Progenitor cell of endocrine pancreas (in vitro differentiated cells): ENCODE measurements at regions not wholly inside any gene's neighbourhood (a gene's known extent, or its start where the extent isn't known, plus 50 kb on each side); places are given as distances from the start of the nearest gene placed in this dataset.

ENCODE experiments used
- DNase-seq: peaks from one replicate; pipeline ENCODE4 v3.0.0; 2021; ENCODE audit warnings: low spot score; ENCODE audit not compliant: unreplicated experiment
- H3K27ac Mint-ChIP-seq: 2 replicates; pipeline ENCODE4 v1.8.0; 2021; ENCODE audit warnings: mild to moderate bottlenecking, moderate library complexity, mixed read lengths
- H3K27me3 Mint-ChIP-seq: 2 replicates; pipeline ENCODE4 v1.8.0; 2021; ENCODE audit warnings: mixed read lengths
- H3K36me3 Mint-ChIP-seq: 2 replicates; pipeline ENCODE4 v1.8.0; 2022; ENCODE audit warnings: mixed read lengths; ENCODE audit not compliant: insufficient read depth
- H3K4me1 Mint-ChIP-seq: 2 replicates; pipeline ENCODE4 v1.8.0; 2021; ENCODE audit warnings: low read depth, mixed read lengths
- H3K4me3 Mint-ChIP-seq: 2 replicates; pipeline ENCODE4 v1.8.0; 2021; ENCODE audit warnings: low read depth, mild to moderate bottlenecking, moderate library complexity, mixed read lengths
- H3K9me3 Mint-ChIP-seq: 2 replicates; pipeline ENCODE4 v1.8.0; 2021; ENCODE audit warnings: low read depth, mixed read lengths
- CTCF ChIP-seq: fragments of 200-600 bp; sonication (generic); IDR thresholded peaks from one replicate; pipeline ENCODE4 v1.5.0; 2021; ENCODE audit warnings: antibody characterized with exemption, mild to moderate bottlenecking; ENCODE audit not compliant: unreplicated experiment

DNA sequence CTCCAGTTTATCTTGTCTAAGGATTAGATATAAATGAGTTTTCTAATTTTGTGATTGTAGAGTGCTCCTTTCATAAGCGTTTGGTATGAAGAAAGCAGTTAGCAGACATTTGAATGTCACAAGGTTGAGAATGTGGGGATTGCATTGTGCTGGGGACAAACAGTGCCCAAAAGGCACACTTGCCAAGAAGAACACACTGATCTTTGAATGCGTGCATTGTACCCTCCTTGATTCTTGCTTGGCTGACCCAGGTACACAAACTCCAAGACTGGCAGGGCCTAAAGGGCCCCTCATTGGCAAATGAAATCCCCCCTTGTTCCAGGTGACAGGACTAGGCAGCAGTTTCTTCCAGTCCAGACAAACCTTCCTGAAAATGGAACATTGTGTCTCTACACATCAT, 96.9 kb upstream of the LIFR start:
- Mint-ChIP-seq H3K27ac (no peak overlapping the region), H3K36me3 (no peaks in the 10 kb centered on the region), H3K4me1 (peaks cover 17% of the 10 kb centered on the region), H3K9me3 (no peaks in the 10 kb centered on the region), H3K4me3 (no peak overlapping the region), H3K27me3 (no peaks in the 10 kb centered on the region)
- TF ChIP-seq CTCF, result no peak
- no peak for DNase-seq

- Mint-ChIP-seq H3K4me3 (no peak overlapping the region), H3K36me3 (no peaks in the 10 kb centered on the region), H3K27ac (no peak overlapping the region), H3K27me3 (no peaks in the 10 kb centered on the region), H3K4me1 (peaks cover 4% of the 10 kb centered on the region), H3K9me3 (no peaks in the 10 kb centered on the region)
- no peak for TF ChIP-seq CTCF
- DNase-seq, result no peak
Observed at GRCh38 chr5:38655691-38656090, 99.2 kb upstream of the LIFR start.

GRCh38 chr5:38656568-38656967, 100.1 kb upstream of the LIFR start:
- peaks cover 8% of the 10 kb centered on the region for H3K4me1 Mint-ChIP-seq
- no peak overlapping the region for H3K4me3 Mint-ChIP-seq
- no peaks in the 10 kb centered on the region for H3K9me3 Mint-ChIP-seq
- no peaks in the 10 kb centered on the region for H3K27me3 Mint-ChIP-seq
- no peak for DNase-seq
- H3K36me3 Mint-ChIP-seq, result no peaks in the 10 kb centered on the region
- TF ChIP-seq CTCF, result no peak
- no peak overlapping the region for H3K27ac Mint-ChIP-seq

DNA sequence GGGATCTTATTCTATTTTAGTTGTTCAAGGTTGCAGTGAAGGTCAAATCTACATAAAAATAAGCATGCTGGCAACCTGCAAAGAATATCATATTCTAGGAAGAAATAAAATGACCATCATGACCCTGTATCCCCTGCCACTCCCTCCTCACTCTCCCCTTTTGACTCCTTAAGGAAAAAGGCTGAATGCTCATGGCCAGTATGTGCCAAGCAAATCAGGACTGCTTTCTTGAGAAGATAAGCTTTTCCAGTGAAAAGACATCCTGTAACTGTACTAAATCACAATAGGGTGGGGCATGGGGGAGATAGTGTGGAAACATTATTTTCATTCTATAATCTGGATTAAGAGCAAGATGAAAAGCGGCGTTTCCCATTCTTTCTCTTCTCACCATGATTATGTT, 100.6 kb upstream of the LIFR start:
- no peaks in the 10 kb centered on the region for H3K27me3 Mint-ChIP-seq
- no peaks in the 10 kb centered on the region for H3K36me3 Mint-ChIP-seq
- H3K4me1 Mint-ChIP-seq, result peaks cover 12% of the 10 kb centered on the region
- no peak overlapping the region for H3K27ac Mint-ChIP-seq
- H3K4me3 Mint-ChIP-seq, result no peak overlapping the region
- no peak for TF ChIP-seq CTCF
- no peaks in the 10 kb centered on the region for H3K9me3 Mint-ChIP-seq
- no peak for DNase-seq

DNA sequence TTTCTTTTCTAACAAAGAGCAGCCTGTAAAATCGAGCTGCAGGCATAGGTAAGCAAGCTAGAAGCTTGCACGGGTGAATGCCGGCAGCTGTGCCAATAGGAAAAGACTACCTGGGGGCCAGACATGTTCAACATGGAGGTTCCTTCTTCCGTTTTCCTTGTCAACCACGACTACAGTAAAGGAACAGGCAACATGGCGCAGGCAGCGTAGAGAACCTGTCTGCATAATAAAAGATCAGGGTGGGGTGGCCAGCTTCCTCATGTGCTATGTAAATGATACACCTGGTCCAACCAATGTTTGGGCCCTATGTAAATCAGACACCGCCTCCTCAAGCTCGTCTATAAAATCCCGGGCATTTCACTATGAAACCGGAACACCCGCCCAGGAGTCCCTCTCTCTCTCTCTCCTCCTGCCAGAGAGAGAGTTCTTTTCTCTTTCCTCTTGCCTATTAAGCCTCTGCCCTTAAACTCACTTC, 103.8 kb upstream of the LIFR start:
- no peak for TF ChIP-seq CTCF
- no peaks in the 10 kb centered on the region for H3K36me3 Mint-ChIP-seq
- H3K4me1 Mint-ChIP-seq, result peaks cover 19% of the 10 kb centered on the region
- peak overlapping the region; percentile 27 for H3K4me3 Mint-ChIP-seq
- H3K27me3 Mint-ChIP-seq, result no peaks in the 10 kb centered on the region
- peak overlapping the region; percentile 89 for H3K27ac Mint-ChIP-seq
- no peak for DNase-seq
- H3K9me3 Mint-ChIP-seq, result no peaks in the 10 kb centered on the region
